ENCODE measurements at regions not wholly inside any gene's neighbourhood (a gene's known extent, or its start where the extent isn't known, plus 50 kb on each side); places are given as distances from the start of the nearest gene placed in this dataset.

DNA sequence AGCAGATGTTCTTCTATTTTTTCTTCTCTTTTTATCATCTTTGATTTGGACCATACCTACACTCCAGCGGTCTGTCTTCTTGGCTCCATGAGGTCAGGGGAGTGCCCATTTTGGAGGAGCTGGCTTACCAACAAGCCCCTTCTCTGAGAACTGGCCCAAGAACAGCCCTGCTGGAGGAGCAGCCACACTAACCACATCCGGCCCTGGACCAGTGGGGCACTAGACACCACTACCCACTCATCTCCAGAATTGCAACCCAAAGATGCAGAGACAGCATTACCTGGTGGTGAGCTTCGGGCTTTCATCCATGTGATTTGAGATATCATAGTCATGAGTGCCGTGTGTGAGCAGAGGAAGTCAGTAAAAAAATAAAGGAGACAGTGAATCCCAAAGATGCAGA, 599.4 kb upstream of the CDH4 start:
- H2AFZ ChIP-seq (ENCODE audit: low read depth, low read length): no peak overlapping the region
- no peak for TF ChIP-seq EZH2 (IDR thresholded peaks at IDR 0.05; ENCODE audit: insufficient read depth, low read length)
- TF ChIP-seq, protein P1, sequence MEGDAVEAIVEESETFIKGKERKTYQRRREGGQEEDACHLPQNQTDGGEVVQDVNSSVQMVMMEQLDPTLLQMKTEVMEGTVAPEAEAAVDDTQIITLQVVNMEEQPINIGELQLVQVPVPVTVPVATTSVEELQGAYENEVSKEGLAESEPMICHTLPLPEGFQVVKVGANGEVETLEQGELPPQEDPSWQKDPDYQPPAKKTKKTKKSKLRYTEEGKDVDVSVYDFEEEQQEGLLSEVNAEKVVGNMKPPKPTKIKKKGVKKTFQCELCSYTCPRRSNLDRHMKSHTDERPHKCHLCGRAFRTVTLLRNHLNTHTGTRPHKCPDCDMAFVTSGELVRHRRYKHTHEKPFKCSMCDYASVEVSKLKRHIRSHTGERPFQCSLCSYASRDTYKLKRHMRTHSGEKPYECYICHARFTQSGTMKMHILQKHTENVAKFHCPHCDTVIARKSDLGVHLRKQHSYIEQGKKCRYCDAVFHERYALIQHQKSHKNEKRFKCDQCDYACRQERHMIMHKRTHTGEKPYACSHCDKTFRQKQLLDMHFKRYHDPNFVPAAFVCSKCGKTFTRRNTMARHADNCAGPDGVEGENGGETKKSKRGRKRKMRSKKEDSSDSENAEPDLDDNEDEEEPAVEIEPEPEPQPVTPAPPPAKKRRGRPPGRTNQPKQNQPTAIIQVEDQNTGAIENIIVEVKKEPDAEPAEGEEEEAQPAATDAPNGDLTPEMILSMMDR (IDR thresholded peaks at IDR 0.05; ENCODE audit: insufficient read depth, low read depth, low read length): no peak
- FAIRE-seq (no peak), DNase-seq (ENCODE audit: low read depth) (no peak)
- no peak overlapping the region for H3K4me3 ChIP-seq (ENCODE audit: insufficient read depth, low read depth, low read length)
- no peaks in the 10 kb centered on the region for H3K36me3 ChIP-seq (ENCODE audit: insufficient read depth, low read length)
- no peaks in the 10 kb centered on the region for H3K79me2 ChIP-seq (ENCODE audit: insufficient read depth, low read length)
- peaks cover 19% of the 10 kb centered on the region for H3K9me3 Mint-ChIP-seq (ENCODE audit: unreplicated experiment)
- H4K20me1 ChIP-seq (ENCODE audit: insufficient read depth, low read length): no peaks in the 10 kb centered on the region
- peaks cover 8% of the 10 kb centered on the region for H3K27me3 Mint-ChIP-seq (ENCODE audit: low read depth, unreplicated experiment)
- no peaks in the 10 kb centered on the region for H3K4me1 ChIP-seq (ENCODE audit: insufficient read depth, low read length)
- H3K4me2 ChIP-seq (ENCODE audit: low read length): no peak overlapping the region
- H3K27me3 ChIP-seq (ENCODE audit: insufficient read depth, low read length): no peaks in the 10 kb centered on the region
- no peaks in the 10 kb centered on the region for H3K36me3 Mint-ChIP-seq (ENCODE audit: low read depth, unreplicated experiment)
- H3K4me3 Mint-ChIP-seq (ENCODE audit: unreplicated experiment): no peak overlapping the region
- H3K27ac ChIP-seq (ENCODE audit: low read depth, low read length): no peak overlapping the region
- H3K9me3 ChIP-seq (ENCODE audit: insufficient read depth, low read depth, low read length): peaks cover 11% of the 10 kb centered on the region
- H3K9ac ChIP-seq (ENCODE audit: low read length): no peak overlapping the region
- peaks cover 2% of the 10 kb centered on the region for H3K4me1 Mint-ChIP-seq (ENCODE audit: low read depth, unreplicated experiment)
- H3K27ac Mint-ChIP-seq (ENCODE audit: unreplicated experiment): no peak overlapping the region

DNA sequence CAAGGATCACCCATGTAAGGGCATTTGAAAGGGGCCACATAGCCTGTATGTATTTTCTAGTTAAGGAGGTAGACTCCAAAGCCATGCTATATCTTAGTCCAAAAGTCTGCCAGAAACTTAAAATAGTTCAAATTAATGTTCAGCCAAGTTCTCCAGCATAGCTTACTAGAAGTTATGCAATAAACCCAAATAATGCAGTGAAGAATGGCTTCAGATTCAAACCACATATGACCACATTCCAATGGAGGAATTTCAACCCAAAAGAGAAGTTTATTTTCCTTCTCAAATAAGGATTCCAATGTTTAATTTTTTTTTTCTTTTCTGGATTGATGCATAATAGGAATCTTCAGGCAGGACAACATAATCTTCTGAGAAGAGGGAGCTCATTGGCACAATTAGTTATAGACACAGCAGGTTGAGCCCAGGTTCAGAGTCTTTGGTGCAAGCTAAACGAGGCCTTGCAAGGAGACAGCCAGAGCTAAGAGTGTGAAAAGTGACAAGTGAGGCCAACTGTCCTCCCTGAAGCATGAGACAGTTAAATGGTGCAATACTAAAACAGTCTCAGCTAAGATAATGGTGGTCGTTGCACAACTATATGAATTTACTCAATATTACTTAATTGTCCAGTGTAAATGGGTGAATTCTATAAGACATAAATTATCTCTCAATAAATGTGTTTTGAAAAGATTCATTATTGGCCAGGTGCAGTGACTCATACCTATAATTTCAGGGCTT, 598.8 kb upstream of the CDH4 start:
- Histone ChIP-seq H3K27ac (ENCODE audit: low read depth, low read length) (no peak overlapping the region), H3K9me3 (ENCODE audit: insufficient read depth, low read depth, low read length) (peaks cover 11% of the 10 kb centered on the region), H3K4me3 (ENCODE audit: insufficient read depth, low read depth, low read length) (no peak overlapping the region), H3K4me2 (ENCODE audit: low read length) (no peak overlapping the region), H4K20me1 (ENCODE audit: insufficient read depth, low read length) (no peaks in the 10 kb centered on the region), H3K79me2 (ENCODE audit: insufficient read depth, low read length) (no peaks in the 10 kb centered on the region), H3K4me1 (ENCODE audit: insufficient read depth, low read length) (no peaks in the 10 kb centered on the region), H3K27me3 (ENCODE audit: insufficient read depth, low read length) (no peaks in the 10 kb centered on the region), H2AFZ (ENCODE audit: low read depth, low read length) (no peak overlapping the region), H3K36me3 (ENCODE audit: insufficient read depth, low read length) (no peaks in the 10 kb centered on the region), H3K9ac (ENCODE audit: low read length) (no peak overlapping the region)
- Mint-ChIP-seq H3K4me1 (ENCODE audit: low read depth, unreplicated experiment) (peaks cover 2% of the 10 kb centered on the region), H3K36me3 (ENCODE audit: low read depth, unreplicated experiment) (no peaks in the 10 kb centered on the region), H3K27ac (ENCODE audit: unreplicated experiment) (no peak overlapping the region), H3K9me3 (ENCODE audit: unreplicated experiment) (peaks cover 19% of the 10 kb centered on the region), H3K27me3 (ENCODE audit: low read depth, unreplicated experiment) (peaks cover 12% of the 10 kb centered on the region), H3K4me3 (ENCODE audit: unreplicated experiment) (no peak overlapping the region)
- FAIRE-seq: no peak
- TF ChIP-seq, protein P1 (IDR thresholded peaks at IDR 0.05; ENCODE audit: insufficient read depth, low read depth, low read length): no peak
- TF ChIP-seq EZH2 (IDR thresholded peaks at IDR 0.05; ENCODE audit: insufficient read depth, low read length): no peak
- DNase-seq (ENCODE audit: low read depth): peak; percentile 41

- no peak overlapping the region for H3K4me3 Mint-ChIP-seq (ENCODE audit: unreplicated experiment)
- Histone ChIP-seq H3K4me3 (ENCODE audit: insufficient read depth, low read depth, low read length) (no peak overlapping the region), H4K20me1 (ENCODE audit: insufficient read depth, low read length) (no peaks in the 10 kb centered on the region), H3K9me3 (ENCODE audit: insufficient read depth, low read depth, low read length) (peaks cover 9% of the 10 kb centered on the region), H3K4me1 (ENCODE audit: insufficient read depth, low read length) (no peaks in the 10 kb centered on the region), H2AFZ (ENCODE audit: low read depth, low read length) (no peak overlapping the region), H3K79me2 (ENCODE audit: insufficient read depth, low read length) (no peaks in the 10 kb centered on the region), H3K9ac (ENCODE audit: low read length) (no peak overlapping the region), H3K27ac (ENCODE audit: low read depth, low read length) (no peak overlapping the region), H3K4me2 (ENCODE audit: low read length) (no peak overlapping the region), H3K36me3 (ENCODE audit: insufficient read depth, low read length) (no peaks in the 10 kb centered on the region), H3K27me3 (ENCODE audit: insufficient read depth, low read length) (no peaks in the 10 kb centered on the region)
- no peak overlapping the region for H3K27ac Mint-ChIP-seq (ENCODE audit: unreplicated experiment)
- TF ChIP-seq, protein P1 (IDR thresholded peaks at IDR 0.05; ENCODE audit: insufficient read depth, low read depth, low read length): no peak
- no peak for TF ChIP-seq EZH2 (IDR thresholded peaks at IDR 0.05; ENCODE audit: insufficient read depth, low read length)
- peaks cover 23% of the 10 kb centered on the region for H3K27me3 Mint-ChIP-seq (ENCODE audit: low read depth, unreplicated experiment)
- no peak for DNase-seq (ENCODE audit: low read depth)
- no peaks in the 10 kb centered on the region for H3K36me3 Mint-ChIP-seq (ENCODE audit: low read depth, unreplicated experiment)
- H3K9me3 Mint-ChIP-seq (ENCODE audit: unreplicated experiment): peaks cover 10% of the 10 kb centered on the region
- no peaks in the 10 kb centered on the region for H3K4me1 Mint-ChIP-seq (ENCODE audit: low read depth, unreplicated experiment)
- FAIRE-seq: no peak
Measured at GRCh38 chr20:60658681-60659080, 593.4 kb upstream of the CDH4 start.

Data from astrocyte (in vitro differentiated cells and primary cell).